MM.1S (cell line): ENCODE measurements at regions not wholly inside any gene's neighbourhood (a gene's known extent, or its start where the extent isn't known, plus 50 kb on each side); places are given as distances from the start of the nearest gene placed in this dataset.

Source experiments
- DNase-seq: peaks from one replicate; pipeline ENCODE4 v3.0.0-alpha.2; 2015
- H2AFZ ChIP-seq: fragments of 300-600 bp; sonication (generic); 2 replicates; pipeline ENCODE4 v1.6.0; 2016; ENCODE audit warnings: antibody characterized with exemption, low read length
- H3F3A ChIP-seq: fragments of 300-600 bp; sonication (generic); 2 replicates; pipeline ENCODE4 v1.6.1; 2016; ENCODE audit warnings: mild to moderate bottlenecking, antibody characterized with exemption, low read length, moderate library complexity, mixed read lengths; ENCODE audit not compliant: insufficient read depth
- H3K27ac ChIP-seq: fragments of 300-600 bp; sonication (generic); 2 replicates; pipeline ENCODE4 v1.5.1; 2016; ENCODE audit warnings: mild to moderate bottlenecking, low read length
- H3K27me3 ChIP-seq: fragments of 300-600 bp; sonication (generic); replicated peaks from 2 replicates; pipeline ENCODE4 v1.6.0; 2016; ENCODE audit warnings: low read length; ENCODE audit not compliant: insufficient read depth
- H3K36me3 ChIP-seq: fragments of 300-600 bp; sonication (generic); replicated peaks from 2 replicates; pipeline ENCODE4 v1.6.1; 2016; ENCODE audit warnings: mild to moderate bottlenecking, low read length, mixed read lengths; ENCODE audit not compliant: insufficient read depth
- H3K4me1 ChIP-seq: fragments of 300-600 bp; sonication (generic); 2 replicates; pipeline ENCODE4 v1.6.1; 2016; ENCODE audit warnings: low read length, mixed read lengths
- H3K4me2 ChIP-seq: fragments of 300-600 bp; sonication (generic); 2 replicates; pipeline ENCODE4 v1.6.0; 2016; ENCODE audit warnings: low read depth, low read length
- H3K4me3 ChIP-seq: fragments of 300-600 bp; sonication (generic); 2 replicates; pipeline ENCODE4 v1.5.1; 2016; ENCODE audit warnings: low read length, mixed read lengths
- H3K79me2 ChIP-seq: fragments of 300-600 bp; sonication (generic); 2 replicates; pipeline ENCODE4 v1.6.1; 2016; ENCODE audit warnings: mixed run types, low read length, mixed read lengths
- H3K9ac ChIP-seq: fragments of 300-600 bp; sonication (generic); 2 replicates; pipeline ENCODE4 v1.6.1; 2016; ENCODE audit warnings: low read length, mixed read lengths
- H3K9me2 ChIP-seq: fragments of 300-600 bp; sonication (generic); replicated peaks from 2 replicates; pipeline ENCODE4 v1.6.1; 2016; ENCODE audit warnings: mild to moderate bottlenecking, low read length, mixed read lengths; ENCODE audit not compliant: insufficient read depth
- H3K9me3 ChIP-seq: fragments of 300-600 bp; sonication (generic); replicated peaks from 2 replicates; pipeline ENCODE4 v1.6.1; 2016; ENCODE audit warnings: mild to moderate bottlenecking, low read length, mixed read lengths; ENCODE audit not compliant: insufficient read depth
- H4K20me1 ChIP-seq: fragments of 300-600 bp; sonication (generic); 2 replicates; pipeline ENCODE4 v1.6.1; 2016; ENCODE audit warnings: mild to moderate bottlenecking, low read length, moderate library complexity, mixed read lengths; ENCODE audit not compliant: insufficient read depth
- EZH2 ChIP-seq: fragments of 300-600 bp; sonication (generic); optimal IDR thresholded peaks from 2 replicates; pipeline ENCODE3; 2017; ENCODE audit warnings: low read depth, mild to moderate bottlenecking, antibody characterized with exemption, low read length, mixed read lengths
- EZH2phosphoT487 ChIP-seq: fragments of 300-600 bp; sonication (generic); IDR thresholded peaks from 2 replicates; pipeline ENCODE4 v1.6.1; 2018; ENCODE audit warnings: antibody characterized with exemption, low read length
- TF ChIP-seq, protein P1 (sequence below): fragments of 300-600 bp; sonication (generic); IDR thresholded peaks from 2 replicates; pipeline ENCODE4 v1.5.1; 2016; ENCODE audit warnings: antibody characterized with exemption, low read length, mixed read lengths

DNA sequence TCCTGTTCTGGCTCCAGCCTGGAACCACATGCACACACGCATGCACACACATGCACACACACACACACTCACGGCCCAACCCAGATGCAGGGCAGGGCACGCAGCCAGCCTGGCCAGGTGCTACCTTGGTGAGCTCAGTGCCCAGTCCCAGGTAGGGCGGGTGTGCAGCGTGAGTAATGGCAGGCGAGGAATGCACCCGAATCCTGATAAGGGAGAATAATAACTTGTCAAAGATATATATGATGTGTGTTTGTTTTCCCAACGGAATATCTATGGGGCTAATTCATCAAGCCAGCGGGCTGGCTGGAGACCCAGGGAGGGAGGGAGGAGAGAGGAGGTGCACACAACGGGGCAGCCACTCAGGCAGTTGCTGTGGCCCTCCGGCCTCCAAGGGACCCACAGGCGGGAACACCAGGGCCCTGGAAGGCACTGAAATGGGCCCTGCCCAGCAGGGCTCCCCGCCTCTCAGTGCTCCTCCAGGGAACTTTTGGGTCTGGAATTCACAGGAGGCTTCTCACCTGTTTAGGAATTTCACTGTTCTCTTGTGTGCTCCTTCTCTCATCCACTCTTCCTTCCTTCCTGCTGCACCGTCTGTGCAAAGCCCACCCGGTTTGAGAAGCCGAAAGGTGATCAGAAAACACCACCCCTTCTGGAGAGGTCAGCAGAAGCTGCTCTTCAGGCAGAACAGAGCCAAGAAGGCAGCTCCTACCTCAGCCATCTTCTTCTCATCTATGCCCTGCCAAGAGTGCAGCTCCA lies 79.0 kb downstream of the BUD13 start:
- Histone ChIP-seq H3K4me1 (no peaks in the 10 kb centered on the region), H3K9ac (no peak overlapping the region), H3K79me2 (no peaks in the 10 kb centered on the region), H3K36me3 (no peaks in the 10 kb centered on the region), H3K4me3 (no peak overlapping the region), H3K9me3 (no peaks in the 10 kb centered on the region), H3K9me2 (no peaks in the 10 kb centered on the region), H2AFZ (no peak overlapping the region), H3K27me3 (no peaks in the 10 kb centered on the region; the same call in 1 of the 2 replicates), H3K4me2 (no peak overlapping the region), H3F3A (no peaks in the 10 kb centered on the region), H4K20me1 (no peaks in the 10 kb centered on the region), H3K27ac (no peak overlapping the region)
- DNase-seq = no peak
- no peak for TF ChIP-seq EZH2
- TF ChIP-seq EZH2phosphoT487 = no peak
- TF ChIP-seq, protein P1, sequence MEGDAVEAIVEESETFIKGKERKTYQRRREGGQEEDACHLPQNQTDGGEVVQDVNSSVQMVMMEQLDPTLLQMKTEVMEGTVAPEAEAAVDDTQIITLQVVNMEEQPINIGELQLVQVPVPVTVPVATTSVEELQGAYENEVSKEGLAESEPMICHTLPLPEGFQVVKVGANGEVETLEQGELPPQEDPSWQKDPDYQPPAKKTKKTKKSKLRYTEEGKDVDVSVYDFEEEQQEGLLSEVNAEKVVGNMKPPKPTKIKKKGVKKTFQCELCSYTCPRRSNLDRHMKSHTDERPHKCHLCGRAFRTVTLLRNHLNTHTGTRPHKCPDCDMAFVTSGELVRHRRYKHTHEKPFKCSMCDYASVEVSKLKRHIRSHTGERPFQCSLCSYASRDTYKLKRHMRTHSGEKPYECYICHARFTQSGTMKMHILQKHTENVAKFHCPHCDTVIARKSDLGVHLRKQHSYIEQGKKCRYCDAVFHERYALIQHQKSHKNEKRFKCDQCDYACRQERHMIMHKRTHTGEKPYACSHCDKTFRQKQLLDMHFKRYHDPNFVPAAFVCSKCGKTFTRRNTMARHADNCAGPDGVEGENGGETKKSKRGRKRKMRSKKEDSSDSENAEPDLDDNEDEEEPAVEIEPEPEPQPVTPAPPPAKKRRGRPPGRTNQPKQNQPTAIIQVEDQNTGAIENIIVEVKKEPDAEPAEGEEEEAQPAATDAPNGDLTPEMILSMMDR = no peak

DNA sequence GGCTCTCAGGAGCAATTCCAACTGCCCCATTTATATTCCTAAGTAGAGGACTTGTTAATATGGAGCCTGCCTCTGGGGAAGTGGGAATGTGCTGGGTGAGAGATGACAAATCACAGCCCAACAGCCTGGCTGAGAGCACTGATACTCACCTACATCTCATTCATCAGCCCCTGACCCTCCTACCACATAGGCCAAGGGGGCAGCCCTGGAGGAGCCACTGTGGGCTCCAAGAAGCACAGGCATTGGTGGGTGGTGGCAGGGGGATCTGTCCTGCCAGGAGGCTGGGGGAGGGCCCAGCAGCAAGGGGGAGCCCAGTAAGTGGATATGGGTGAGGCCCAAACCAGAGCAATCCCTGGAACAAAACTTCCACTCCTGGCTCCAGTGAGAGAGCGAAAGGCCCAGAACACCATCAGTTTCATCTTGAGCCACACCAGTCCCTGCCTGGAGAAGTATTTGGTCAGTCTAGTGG lies 79.7 kb downstream of the BUD13 start:
- Histone ChIP-seq H3K9me3 (no peaks in the 10 kb centered on the region), H3K4me2 (no peak overlapping the region), H3K9me2 (no peaks in the 10 kb centered on the region), H3K36me3 (no peaks in the 10 kb centered on the region), H3F3A (no peaks in the 10 kb centered on the region), H3K79me2 (no peaks in the 10 kb centered on the region), H4K20me1 (no peaks in the 10 kb centered on the region), H2AFZ (no peak overlapping the region), H3K4me3 (no peak overlapping the region), H3K27me3 (no peaks in the 10 kb centered on the region; the same call in 1 of the 2 replicates), H3K4me1 (no peaks in the 10 kb centered on the region), H3K9ac (no peak overlapping the region), H3K27ac (no peak overlapping the region)
- no peak for DNase-seq
- TF ChIP-seq EZH2phosphoT487 = no peak
- TF ChIP-seq, protein P1 = no peak
- TF ChIP-seq EZH2 = no peak

DNA sequence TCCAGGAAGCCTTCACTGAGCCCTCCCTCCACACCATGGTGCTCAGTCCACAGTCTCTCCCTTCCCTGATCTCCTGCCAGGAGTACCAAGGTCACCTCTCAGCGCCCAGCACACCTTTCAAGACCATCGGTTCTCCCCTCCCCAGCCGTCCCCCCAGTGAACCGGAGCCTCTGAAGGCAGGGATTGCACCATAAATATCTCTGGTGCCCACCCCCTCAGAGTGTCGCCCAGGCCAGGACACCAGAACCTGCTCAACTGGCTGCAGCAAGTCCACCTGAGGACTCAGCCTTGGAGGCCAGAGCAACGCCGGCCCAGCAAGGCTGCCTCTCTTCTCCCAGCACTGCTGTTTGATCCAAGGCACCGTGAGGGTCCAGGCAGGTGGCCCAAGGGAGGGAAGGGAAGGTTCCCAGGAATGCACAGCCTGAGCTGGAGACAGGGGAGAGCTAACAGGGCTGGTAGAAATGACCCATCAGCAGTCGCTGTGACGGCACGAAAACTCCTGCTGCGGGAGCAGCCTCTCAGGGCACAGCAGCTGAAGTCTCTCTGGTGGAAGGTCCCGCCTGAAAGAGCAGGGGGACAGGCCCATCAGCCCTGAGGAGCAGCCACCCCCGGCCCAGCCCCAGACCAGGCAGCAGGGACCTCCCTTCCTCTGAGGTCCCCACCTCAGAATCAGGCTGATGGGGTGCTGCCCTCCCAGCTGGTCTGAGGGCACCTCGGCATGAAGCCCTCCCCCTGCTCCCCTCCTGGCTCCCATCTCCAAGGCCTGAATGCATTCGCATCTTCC lies 80.3 kb downstream of the BUD13 start:
- Histone ChIP-seq H3F3A (no peaks in the 10 kb centered on the region), H3K36me3 (no peaks in the 10 kb centered on the region), H3K4me3 (no peak overlapping the region), H3K9ac (no peak overlapping the region), H3K9me3 (no peaks in the 10 kb centered on the region), H4K20me1 (no peaks in the 10 kb centered on the region), H3K27ac (no peak overlapping the region), H3K4me2 (no peak overlapping the region), H3K4me1 (no peaks in the 10 kb centered on the region), H3K27me3 (no peaks in the 10 kb centered on the region; the same call in 1 of the 2 replicates), H3K9me2 (no peaks in the 10 kb centered on the region), H2AFZ (no peak overlapping the region), H3K79me2 (no peaks in the 10 kb centered on the region)
- DNase-seq = no peak
- TF ChIP-seq, protein P1 = no peak
- no peak for TF ChIP-seq EZH2
- no peak for TF ChIP-seq EZH2phosphoT487
